ENCODE measurements at regions not wholly inside any gene's neighbourhood (a gene's known extent, or its start where the extent isn't known, plus 50 kb on each side); places are given as distances from the start of the nearest gene placed in this dataset.

DNA sequence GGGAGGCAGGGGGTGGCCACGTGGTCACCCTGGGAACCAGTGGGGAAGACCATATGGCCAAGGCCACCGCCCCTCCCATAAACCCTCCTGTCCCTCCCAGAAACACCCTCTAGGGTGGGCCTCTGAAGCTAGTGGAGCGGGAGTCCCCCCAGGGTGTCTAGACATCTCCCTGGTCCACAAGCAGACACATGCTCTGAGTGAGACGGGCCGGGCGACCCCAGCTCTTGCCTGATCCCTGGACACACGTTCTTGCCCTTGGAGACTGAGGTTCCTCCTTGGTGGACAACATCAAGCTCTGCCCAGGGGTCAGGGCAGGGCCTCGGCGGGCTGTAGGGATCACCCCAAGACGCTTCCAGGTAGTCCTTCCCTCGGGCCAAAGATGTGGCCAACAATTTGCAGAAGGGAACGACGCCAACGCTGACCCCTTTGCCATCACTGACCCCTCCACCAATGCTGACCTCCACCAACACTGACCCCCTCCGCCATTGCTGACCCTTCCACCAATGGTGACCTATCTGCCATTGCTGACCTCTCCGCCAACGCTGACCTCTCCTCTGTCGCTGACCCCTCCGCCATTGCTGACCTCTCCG, 57.1 kb downstream of the FOXL3 start:
- TF ChIP-seq ZNF747 (tag by site-specific recombination; IDR thresholded peaks at IDR 0.05) (no peak), ZNF654 (tag by site-specific recombination; IDR thresholded peaks at IDR 0.05; ENCODE audit: low read depth) (no peak)

Data from HEK293 (cell line).